ENCODE measurements at regions not wholly inside any gene's neighbourhood (a gene's known extent, or its start where the extent isn't known, plus 50 kb on each side); places are given as distances from the start of the nearest gene placed in this dataset.

DNA sequence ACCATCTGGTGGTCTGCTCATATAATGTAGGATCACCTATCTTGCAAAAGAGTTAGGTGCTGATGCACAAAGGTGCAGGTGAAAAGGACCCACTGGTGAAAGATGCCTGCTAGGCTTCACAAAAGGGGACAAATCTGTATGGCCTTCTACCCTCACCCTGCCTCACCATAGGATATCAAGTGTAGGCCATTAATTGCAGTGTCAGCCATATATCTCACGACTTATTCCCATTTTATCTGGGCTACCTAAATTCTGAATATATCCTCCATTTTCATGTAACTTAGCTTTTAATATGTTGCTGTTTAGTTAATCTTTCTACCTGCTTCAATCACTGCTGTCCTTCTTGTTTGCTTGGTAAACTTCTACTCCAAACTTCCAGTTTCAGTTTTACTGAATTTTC is 84.2 kb upstream of the DPH5 start:
- TF ChIP-seq CTCF (IDR thresholded peaks at IDR 0.05 in 4 of 5, conservative IDR thresholded peaks at IDR 0.05 in 1 of 5) (no peak), POLR2A (IDR thresholded peaks at IDR 0.05) (no peak)
